K562 (cell line): ENCODE measurements at regions not wholly inside any gene's neighbourhood (a gene's known extent, or its start where the extent isn't known, plus 50 kb on each side); places are given as distances from the start of the nearest gene placed in this dataset.

ENCODE experiments used
- ATAC-seq: fragments of 200-7000 bp; cut with Tn5 transposase; 3 replicates; pipeline ENCODE4 v1.9.1; 2020; ENCODE audit warnings: moderate library complexity
- BruUV-seq: library from RNA; stranded (reverse); fragments of 400-500 nt; replicated peaks from 2 replicates; lab custom pipeline; 2021; lab: Mats Ljungman, UMichigan
- CTCF ChIA-PET: fragments of 300-600 bp; formaldehyde crosslinking; extraction: SDS; loops from one replicate; lab custom pipeline; 2021; ENCODE audit warnings: low intra/inter-chr PET ratio; lab: Yijun Ruan, JAX
- POLR2A ChIA-PET: fragments of 300-600, 350-650 bp; sonication (Branson Sonifier 250); formaldehyde crosslinking; extraction: SDS; loops from one replicate; lab custom pipeline; 2021; ENCODE audit warnings: antibody characterized with exemption, inconsistent platforms; lab: Yijun Ruan, JAX
- DNase-seq, 4 experiments: peaks; one replicate each; pipeline versions ENCODE4 v3.0.0 to v3.0.0-alpha.2; 2011 to 2018; ENCODE audit warnings: low spot score in 3 of 4, mixed read lengths in 3 of 4; ENCODE audit errors: extremely low read depth in 1 of 4
- FAIRE-seq: peaks from 2 replicates; lab custom pipeline; 2011; peaks lifted over from hg19 to GRCh38; lab: Jason Lieb, UNC
- H2AFZ ChIP-seq: 2 replicates; pipeline ENCODE4 v1.6.0; 2011; ENCODE audit warnings: low read depth, low read length, control low read depth, inconsistent platforms
- H3K27ac ChIP-seq: fragments of 200-600 bp; 3 replicates; pipeline ENCODE4 v1.8.0; 2011; ENCODE audit warnings: low read depth, mild to moderate bottlenecking, control low read depth, inconsistent platforms, low read length, moderate library complexity, mixed read lengths; ENCODE audit errors: extremely low read depth
- H3K27me3 ChIP-seq, 2 experiments: fragments of 300-600 bp in 1 of 2; 2 replicates in 1 of 2; 3 replicates in 1 of 2; pipeline versions ENCODE4 v1.6.0 to v1.8.0; 2011; ENCODE audit warnings: inconsistent platforms in 2 of 2, low read length in 2 of 2, mild to moderate bottlenecking in 1 of 2, mixed read lengths in 1 of 2, moderate library complexity in 1 of 2; ENCODE audit not compliant: control insufficient read depth in 2 of 2, insufficient read depth in 2 of 2
- H3K36me3 ChIP-seq: fragments of 300-600 bp; 3 replicates; pipeline ENCODE4 v1.8.0; 2011; ENCODE audit warnings: mild to moderate bottlenecking, low read length, inconsistent platforms; ENCODE audit not compliant: control insufficient read depth, insufficient read depth
- H3K4me1 ChIP-seq, 2 experiments: fragments of 200-600 bp in 1 of 2; replicated peaks in 1 of 2; 2 replicates in 1 of 2; 3 replicates in 1 of 2; pipeline versions ENCODE4 v1.5.1 to v1.8.0; 2011; ENCODE audit warnings: inconsistent platforms in 2 of 2, low read length in 2 of 2, mild to moderate bottlenecking in 1 of 2, mixed read lengths in 1 of 2, moderate library complexity in 1 of 2; ENCODE audit not compliant: control insufficient read depth in 2 of 2, insufficient read depth in 2 of 2
- H3K4me2 ChIP-seq: 2 replicates; pipeline ENCODE4 v1.6.1; 2011; ENCODE audit warnings: low read length, control low read depth, inconsistent platforms, mixed read lengths; ENCODE audit not compliant: insufficient read depth
- H3K4me3 ChIP-seq: fragments of 200-600 bp; sonication (generic), shearing (Covaris generic); 2 replicates; pipeline ENCODE4 v1.5.1; 2016; ENCODE audit warnings: control low read depth, inconsistent platforms
- H3K79me2 ChIP-seq: fragments of 200-600 bp; 3 replicates; pipeline ENCODE4 v1.8.0; 2011; ENCODE audit warnings: low read length, inconsistent platforms; ENCODE audit not compliant: control insufficient read depth, insufficient read depth
- H3K9ac ChIP-seq, 2 experiments: 2 replicates each; pipeline versions ENCODE4 v1.6.0 to v1.6.1; 2011; ENCODE audit warnings: low read depth in 2 of 2, low read length in 2 of 2, control low read depth in 1 of 2, inconsistent platforms in 1 of 2, mild to moderate bottlenecking in 1 of 2, mixed read lengths in 1 of 2; ENCODE audit not compliant: insufficient read depth in 1 of 2
- H3K9me1 ChIP-seq: one replicate; pipeline ENCODE4 v1.6.0; 2011; ENCODE audit warnings: inconsistent platforms, mild to moderate bottlenecking, low read length, moderate library complexity; ENCODE audit not compliant: control insufficient read depth, insufficient read depth
- H3K9me3 ChIP-seq: replicated peaks from 2 replicates; pipeline ENCODE4 v1.5.1; 2011; ENCODE audit warnings: low read depth, low read length, inconsistent platforms; ENCODE audit not compliant: control insufficient read depth, insufficient read depth
- H4K20me1 ChIP-seq: replicated peaks from 2 replicates; pipeline ENCODE4 v1.6.1; 2011; ENCODE audit warnings: low read length, inconsistent platforms, mixed read lengths; ENCODE audit not compliant: control insufficient read depth, insufficient read depth
- ATF1 ChIP-seq, 2 experiments: fragments of 450-650 bp in 1 of 2; IDR thresholded peaks; 2 replicates each; pipeline ENCODE4 v1.6.1; 2016; ENCODE audit warnings: missing compliant biosample characterization in 1 of 2, missing genetic modification characterization in 1 of 2
- HMG20B ChIP-seq: fragments of 250-450 bp; sonication (Bioruptor Pico); IDR thresholded peaks from 2 replicates; pipeline ENCODE4 v1.5.0; 2021; ENCODE audit warnings: mild to moderate bottlenecking
- MYBL2 ChIP-seq, 2 experiments: fragments of 450-650 bp in 1 of 2; sonication (generic) in 1 of 2; formaldehyde crosslinking in 1 of 2; IDR thresholded peaks; 2 replicates each; pipeline versions ENCODE4 v1.6.1 to v1.8.1; 2017 to 2022; ENCODE audit warnings: borderline replicate concordance in 1 of 2, inconsistent platforms in 1 of 2, low read depth in 1 of 2, mild to moderate bottlenecking in 1 of 2, missing genetic modification reagents in 1 of 2, moderate library complexity in 1 of 2
- RUNX1 ChIP-seq: sonication (generic); IDR thresholded peaks from 2 replicates; pipeline ENCODE4 v1.6.1; 2016; ENCODE audit warnings: antibody characterized with exemption, low read depth
- TARDBP ChIP-seq: fragments of 450-650 bp; IDR thresholded peaks from 2 replicates; pipeline ENCODE4 v1.6.1; 2016
- TCFL5 ChIP-seq: fragments of 250-450 bp; sonication (Bioruptor Pico); conservative IDR thresholded peaks from 2 replicates; pipeline ENCODE4 v1.6.1; 2021; ENCODE audit warnings: mild to moderate bottlenecking, moderate library complexity, matching md5 sums
- WGBS: fragments of 100-300 bp; shearing (Covaris generic); methylation state at CpG from one replicate; pipeline ENCODE4 v1.1.6; 2016; ENCODE audit warnings: low coverage, mixed read lengths; ENCODE audit not compliant: insufficient coverage; ENCODE audit errors: missing lambda C conversion rate; 5-methylcytosine and 5-hydroxymethylcytosine counted together
- in situ Hi-C: fragments of 300-500 bp; cut with MboI; formaldehyde crosslinking; loops from 4 replicates; pipeline ENCODE4 v1.15.0; 2018; ENCODE audit warnings: inconsistent platforms, mixed read lengths
- intact Hi-C: fragments of 100-400 bp; cut with micrococcal nuclease; formaldehyde crosslinking; loops from 2 replicates; pipeline ENCODE4 v1.14.2; 2022
- TF ChIP-seq, protein P1 (sequence below): fragments of 250-450 bp; sonication (Bioruptor Pico); IDR thresholded peaks from 2 replicates; pipeline ENCODE4 v1.8.0; 2021; ENCODE audit warnings: borderline replicate concordance, mild to moderate bottlenecking, moderate library complexity; ENCODE audit not compliant: poor library complexity, severe bottlenecking
- TF ChIP-seq, protein P2 (sequence below): fragments of 450-650 bp; IDR thresholded peaks from 2 replicates; pipeline ENCODE4 v1.7.1; 2018; ENCODE audit warnings: mild to moderate bottlenecking, low read depth; ENCODE audit not compliant: partially characterized antibody

DNA sequence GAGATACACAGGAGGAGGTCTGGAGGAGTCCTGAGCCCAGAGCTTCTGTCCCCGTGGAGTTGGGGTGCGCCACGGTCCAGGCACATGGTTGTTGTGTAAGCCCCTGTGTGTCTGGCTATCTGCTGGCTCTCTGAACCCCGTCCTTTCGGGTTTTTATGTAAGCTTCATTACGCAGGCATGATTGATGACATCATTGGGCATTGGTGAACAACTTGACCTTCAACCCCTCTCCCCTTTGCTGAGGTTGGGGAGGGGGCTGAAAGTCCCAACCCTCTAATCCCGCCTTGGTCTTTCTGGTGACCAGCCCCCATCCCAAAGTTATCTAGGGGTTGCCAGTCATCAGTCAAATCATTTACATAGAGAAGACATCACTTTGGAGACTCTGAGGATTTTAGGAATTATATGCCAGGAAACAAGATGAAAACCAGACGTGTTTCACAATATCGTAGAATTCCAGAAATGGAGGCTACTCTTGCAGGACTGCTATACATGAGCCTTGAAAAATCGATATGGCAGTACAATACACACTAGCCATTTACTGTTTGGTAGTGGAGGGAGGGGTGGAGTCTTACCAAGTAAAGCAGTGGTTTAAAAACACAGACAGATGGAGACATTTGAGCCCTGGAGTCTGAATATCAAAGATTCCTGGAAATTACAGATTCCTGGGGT is 69.8 kb upstream of the SCAF4 start:
- H3K9me1 ChIP-seq: no peaks in the 10 kb centered on the region
- WGBS: under 1% methylated on average over 10 of the region's 10 CpGs
- H3K4me3 ChIP-seq: no peak overlapping the region
- peaks cover 41 to 44% of the 10 kb centered on the region in 2 experiments for H3K27me3 ChIP-seq
- no peaks in the 10 kb centered on the region for H3K79me2 ChIP-seq
- H3K4me1 ChIP-seq: no peaks in the 10 kb centered on the region
- ATAC-seq: no peak
- H3K4me2 ChIP-seq: no peak overlapping the region
- no peak for FAIRE-seq
- ChIA-PET POLR2A (no interaction called here), CTCF (no interaction called here)
- no peak overlapping the region for H3K27ac ChIP-seq
- H4K20me1 ChIP-seq: peaks cover 8% of the 10 kb centered on the region; the same call in 1 of the 2 replicates
- H3K36me3 ChIP-seq: no peaks in the 10 kb centered on the region
- no peaks in the 10 kb centered on the region for H3K9me3 ChIP-seq
- DNase-seq: no peak
- BruUV-seq: no TSS peak
- no peak overlapping the region for H2AFZ ChIP-seq
- intact Hi-C loops: no loop called here
- no peak overlapping the region for H3K9ac ChIP-seq
- in situ Hi-C loops: no loop called here
- TF ChIP-seq RUNX1: no peak
- no peak for TF ChIP-seq TARDBP
- TF ChIP-seq ATF1 (CRISPR knock-in tag; IDR thresholded peaks at IDR 0.05): no peak
- no peak for TF ChIP-seq ATF1 (tag; IDR thresholded peaks at IDR 0.05)
- no peak for TF ChIP-seq MYBL2 (IDR thresholded peaks at IDR 0.05; ENCODE audit: low read depth)
- no peak for TF ChIP-seq MYBL2 (CRISPR knock-in tag; IDR thresholded peaks at IDR 0.05; ENCODE audit: borderline replicate concordance)
- TF ChIP-seq, protein P1, sequence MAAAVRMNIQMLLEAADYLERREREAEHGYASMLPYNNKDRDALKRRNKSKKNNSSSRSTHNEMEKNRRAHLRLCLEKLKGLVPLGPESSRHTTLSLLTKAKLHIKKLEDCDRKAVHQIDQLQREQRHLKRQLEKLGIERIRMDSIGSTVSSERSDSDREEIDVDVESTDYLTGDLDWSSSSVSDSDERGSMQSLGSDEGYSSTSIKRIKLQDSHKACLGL (CRISPR knock-in tag): no peak
- TF ChIP-seq HMG20B: no peak
- no peak for TF ChIP-seq TCFL5 (CRISPR knock-in tag)
- TF ChIP-seq, protein P2, sequence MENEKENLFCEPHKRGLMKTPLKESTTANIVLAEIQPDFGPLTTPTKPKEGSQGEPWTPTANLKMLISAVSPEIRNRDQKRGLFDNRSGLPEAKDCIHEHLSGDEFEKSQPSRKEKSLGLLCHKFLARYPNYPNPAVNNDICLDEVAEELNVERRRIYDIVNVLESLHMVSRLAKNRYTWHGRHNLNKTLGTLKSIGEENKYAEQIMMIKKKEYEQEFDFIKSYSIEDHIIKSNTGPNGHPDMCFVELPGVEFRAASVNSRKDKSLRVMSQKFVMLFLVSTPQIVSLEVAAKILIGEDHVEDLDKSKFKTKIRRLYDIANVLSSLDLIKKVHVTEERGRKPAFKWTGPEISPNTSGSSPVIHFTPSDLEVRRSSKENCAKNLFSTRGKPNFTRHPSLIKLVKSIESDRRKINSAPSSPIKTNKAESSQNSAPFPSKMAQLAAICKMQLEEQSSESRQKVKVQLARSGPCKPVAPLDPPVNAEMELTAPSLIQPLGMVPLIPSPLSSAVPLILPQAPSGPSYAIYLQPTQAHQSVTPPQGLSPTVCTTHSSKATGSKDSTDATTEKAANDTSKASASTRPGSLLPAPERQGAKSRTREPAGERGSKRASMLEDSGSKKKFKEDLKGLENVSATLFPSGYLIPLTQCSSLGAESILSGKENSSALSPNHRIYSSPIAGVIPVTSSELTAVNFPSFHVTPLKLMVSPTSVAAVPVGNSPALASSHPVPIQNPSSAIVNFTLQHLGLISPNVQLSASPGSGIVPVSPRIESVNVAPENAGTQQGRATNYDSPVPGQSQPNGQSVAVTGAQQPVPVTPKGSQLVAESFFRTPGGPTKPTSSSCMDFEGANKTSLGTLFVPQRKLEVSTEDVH: no peak
